ENCODE measurements at regions not wholly inside any gene's neighbourhood (a gene's known extent, or its start where the extent isn't known, plus 50 kb on each side); places are given as distances from the start of the nearest gene placed in this dataset.

DNA sequence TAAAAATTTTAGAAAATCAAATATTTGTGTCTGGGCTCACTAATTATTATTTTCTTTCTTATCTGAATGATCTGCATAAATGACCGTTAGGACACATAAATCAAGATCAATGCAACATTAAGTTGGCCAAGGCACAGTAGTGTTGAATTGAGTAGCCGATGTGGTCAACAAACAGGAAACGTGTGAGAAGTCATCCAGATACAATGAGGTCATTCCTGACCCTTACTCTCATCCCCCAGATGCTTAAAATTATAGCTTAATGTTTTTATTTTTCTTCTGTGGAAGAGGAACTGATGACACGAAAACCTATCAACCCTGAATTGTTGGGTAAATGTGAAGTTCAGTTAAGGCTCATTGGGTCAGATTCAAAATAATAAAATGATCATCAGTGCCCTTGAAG lies 222.9 kb downstream of the RFC3 start:
- no peak for DNase-seq (ENCODE audit: low read depth)

DNA sequence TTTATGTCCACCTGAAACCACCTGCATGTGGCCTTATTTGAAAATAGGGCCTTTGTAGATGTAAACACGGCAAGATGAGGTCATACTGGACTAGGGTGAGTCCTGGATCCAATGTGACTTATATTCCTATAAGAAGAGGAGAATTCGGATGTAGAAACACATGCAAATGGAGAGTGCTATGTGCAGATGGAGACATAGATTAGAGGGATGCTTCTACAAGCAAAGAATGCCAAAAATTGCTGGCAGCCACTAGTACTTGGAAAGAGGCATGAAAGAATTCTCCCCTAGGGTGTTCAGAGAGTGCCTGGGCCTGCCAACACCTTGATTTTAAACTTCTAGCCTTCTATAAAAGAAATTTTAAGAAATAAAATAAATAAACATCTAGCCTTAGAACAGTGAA lies 226.1 kb downstream of the RFC3 start:
- DNase-seq (ENCODE audit: low read depth) = no peak

DNA sequence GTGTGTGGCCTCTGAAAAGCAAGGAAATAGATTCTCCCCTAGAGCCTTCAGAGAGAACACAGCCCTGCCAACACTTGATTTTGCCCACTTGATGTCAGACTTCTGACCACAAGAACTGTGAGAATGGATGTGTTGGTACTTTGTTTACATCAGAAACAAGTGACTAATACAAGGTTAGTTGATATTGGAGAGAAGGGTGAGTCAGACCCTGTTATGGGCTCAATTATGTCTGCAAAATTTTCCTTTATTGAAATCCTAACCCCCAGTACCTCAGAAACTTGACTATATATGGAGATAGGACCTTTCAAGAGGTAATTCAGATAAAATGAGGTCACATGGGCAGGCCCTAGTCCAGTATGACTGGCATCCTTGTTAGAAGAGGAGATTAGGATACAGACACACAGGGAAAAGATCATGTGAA lies 226.7 kb downstream of the RFC3 start:
- DNase-seq (ENCODE audit: low read depth) = no peak

DNA sequence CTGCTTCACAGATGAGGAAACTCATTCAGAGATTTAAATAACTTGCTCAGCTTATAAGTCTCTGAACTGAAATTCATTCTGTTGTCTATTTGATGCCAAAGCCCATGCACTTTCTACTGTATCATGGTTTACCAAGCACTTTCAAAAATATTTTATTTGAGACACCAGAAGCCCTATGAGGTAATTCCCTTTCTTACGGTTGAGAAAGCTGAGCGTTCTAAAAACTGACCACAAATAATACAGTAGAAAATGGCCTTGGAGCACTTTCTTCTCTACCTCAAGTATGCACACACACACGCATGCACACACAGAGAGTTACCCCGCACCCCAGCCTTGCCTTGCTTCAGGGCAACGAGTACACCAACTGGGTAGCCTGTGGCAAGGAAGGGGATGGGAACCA lies 228.5 kb downstream of the RFC3 start:
- DNase-seq (ENCODE audit: low read depth) = no peak

DNA sequence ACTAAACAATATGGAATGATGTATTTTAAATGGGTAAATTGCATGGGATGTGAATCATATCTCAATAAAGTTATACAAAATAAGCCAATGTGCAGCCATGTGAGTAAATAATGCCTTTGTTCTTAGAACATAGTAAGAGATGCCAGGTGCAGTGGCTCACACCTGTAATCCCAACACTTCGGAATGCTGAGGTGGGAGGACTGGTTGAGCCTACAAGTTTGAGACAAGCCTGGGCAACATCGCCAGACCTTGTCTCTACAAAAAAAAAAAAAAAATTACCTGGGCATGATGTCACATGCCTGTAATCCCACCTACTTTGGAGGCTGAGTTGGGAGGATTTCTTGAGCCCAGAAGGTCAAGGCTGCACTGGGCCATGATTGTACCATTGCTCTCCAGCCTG lies 230.7 kb downstream of the RFC3 start:
- DNase-seq (ENCODE audit: low read depth) = no peak

DNA sequence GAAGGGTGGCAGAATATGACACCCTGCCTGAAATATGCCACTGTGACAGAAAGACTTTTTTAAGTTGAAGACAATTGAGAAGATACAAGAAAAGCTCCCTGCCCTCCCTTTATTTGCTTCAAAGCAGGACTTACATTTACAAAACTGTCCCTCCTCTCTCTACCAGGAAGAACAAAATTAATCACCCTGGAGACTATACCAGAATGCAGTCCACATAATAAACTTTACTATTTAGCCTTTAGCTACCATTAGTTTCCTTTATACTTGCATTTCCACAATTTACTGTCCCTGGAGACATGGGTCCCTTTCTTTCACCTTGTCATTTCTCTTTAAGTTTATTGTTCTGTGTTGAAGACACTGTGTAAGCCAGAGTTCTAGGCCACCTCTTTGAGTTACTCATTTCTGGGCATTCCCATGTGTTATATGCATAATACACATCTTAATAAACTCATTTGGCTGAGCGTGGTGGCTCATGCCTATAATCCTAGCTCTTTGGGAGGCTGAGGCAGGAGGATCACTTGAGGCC lies 238.8 kb downstream of the RFC3 start:
- no peak for DNase-seq (ENCODE audit: low read depth)

DNA sequence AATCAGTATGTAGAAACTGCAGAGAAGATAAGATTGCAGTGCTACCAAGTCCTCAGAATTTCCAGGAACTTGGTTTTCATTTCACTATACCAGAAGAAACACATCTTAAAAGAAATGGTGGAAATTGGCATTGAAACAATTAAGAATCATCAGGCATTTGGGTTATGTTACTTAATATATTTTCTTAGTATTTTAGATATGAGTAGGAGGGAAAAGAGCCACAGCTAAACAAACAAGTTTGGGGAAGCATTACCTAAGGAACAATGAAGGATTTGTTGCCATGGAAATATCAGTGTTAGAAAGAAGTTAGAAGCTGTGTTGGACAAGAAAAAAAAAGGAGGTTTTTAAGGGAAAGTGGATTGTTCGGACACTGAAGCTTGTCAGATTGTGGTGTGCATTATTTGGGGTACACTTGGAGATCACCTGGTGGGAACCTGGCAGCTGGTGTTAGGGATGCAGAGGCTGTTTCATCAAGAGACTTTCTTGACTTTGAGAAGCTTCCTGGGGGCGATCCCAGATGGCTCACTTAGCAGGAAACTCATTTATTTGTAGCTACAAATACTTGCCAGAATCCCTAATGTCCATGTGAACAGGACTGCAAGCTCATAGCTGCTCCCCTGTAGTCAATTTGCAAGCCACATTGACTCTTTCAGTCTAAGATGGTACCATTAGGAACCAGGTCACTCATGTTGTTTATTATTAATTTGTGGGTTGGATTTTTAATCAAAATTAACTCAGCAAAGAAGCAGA lies 246.7 kb downstream of the RFC3 start:
- DNase-seq (ENCODE audit: low read depth) = no peak

DNA sequence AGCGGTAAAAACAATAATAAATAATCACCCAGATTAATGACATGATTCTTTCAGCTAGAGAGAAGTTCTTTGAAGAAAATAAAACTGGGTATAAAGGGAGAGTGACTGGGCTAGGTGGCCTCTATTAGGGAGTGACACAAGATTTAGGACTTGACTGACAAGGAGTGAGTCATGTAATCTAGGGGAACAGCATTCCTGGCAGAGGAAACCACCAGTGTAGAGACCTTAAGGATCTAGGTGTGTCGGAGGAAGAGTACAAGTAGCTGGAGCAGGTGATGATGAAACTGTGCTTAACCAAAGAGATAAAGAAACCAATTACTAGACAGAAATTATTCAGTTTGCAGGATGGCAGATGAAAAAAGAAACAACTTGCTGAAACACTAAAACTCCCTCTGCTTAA lies 248.0 kb downstream of the RFC3 start:
- no peak for DNase-seq (ENCODE audit: low read depth)

DNA sequence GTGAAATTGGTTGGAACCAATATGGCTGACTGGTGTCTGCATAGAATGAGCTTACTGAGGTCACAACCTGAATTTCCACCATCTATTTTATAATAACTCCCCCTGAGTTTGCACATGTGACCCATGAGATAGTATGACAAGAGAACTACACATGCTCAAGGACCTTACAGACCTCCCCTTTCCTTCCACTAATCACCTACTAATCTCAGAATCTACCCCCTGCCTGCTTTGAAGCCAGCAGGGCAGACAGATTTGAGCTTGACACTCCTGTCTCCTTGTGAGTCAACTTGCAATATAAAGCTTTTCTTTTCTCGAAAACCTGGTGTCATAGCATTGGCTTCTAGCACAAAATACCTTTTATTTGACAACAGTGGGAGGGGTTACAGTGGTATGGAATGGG lies 248.4 kb downstream of the RFC3 start:
- no peak for DNase-seq (ENCODE audit: low read depth)

DNA sequence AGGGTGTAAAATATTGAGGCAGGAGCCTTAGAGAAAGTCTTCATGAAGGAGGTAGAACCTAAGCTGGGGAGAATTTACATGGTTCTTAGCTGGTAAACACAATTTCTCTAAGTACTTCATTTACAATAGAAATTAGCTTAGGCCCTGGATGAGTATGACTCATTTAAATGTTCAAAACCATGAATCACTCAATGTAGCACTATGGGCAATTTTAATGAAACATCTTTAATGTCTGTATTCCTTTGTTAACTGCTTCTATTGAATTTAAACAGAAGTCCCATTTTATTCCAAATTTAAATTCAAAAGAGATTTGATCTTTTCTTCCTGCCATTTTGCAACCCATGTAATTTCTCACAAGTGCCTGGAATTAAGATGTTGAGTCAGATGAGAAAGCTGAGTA lies 252.1 kb downstream of the RFC3 start:
- no peak for DNase-seq (ENCODE audit: low read depth)

DNA sequence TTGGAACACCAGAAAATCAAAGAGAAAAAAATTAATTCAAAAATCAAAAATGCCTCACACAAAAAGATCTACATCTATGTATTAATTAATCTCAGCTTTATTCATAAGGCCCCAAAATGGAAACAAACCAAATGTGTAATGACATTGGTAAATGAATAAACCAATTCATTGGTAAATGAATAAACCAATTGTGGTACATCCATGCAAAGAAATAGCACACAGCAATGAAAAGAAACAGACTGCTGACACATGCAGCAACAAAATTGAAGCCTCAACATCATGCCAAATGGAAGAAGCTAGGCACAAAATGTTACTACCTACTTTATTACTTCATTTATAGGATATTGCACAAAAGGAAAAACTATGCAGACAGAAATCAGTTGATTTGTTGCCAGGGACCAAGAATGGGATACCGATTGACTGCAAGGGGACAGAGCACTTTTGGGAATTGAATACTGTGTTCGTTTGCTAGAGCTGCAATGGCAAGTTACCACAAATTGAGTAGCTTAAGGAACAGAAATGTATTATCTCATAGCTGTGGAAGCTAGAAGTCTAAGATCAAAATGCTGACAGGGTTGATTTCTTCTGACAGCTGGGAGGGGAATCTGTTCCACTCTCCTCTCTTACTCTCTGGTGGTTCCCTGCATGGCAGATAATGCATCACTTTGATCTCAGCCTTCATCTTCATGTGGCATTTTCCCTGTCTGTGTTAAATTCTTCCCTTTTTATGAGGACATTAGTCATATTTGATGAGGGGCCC lies 252.8 kb downstream of the RFC3 start:
- no peak for DNase-seq (ENCODE audit: low read depth)

DNA sequence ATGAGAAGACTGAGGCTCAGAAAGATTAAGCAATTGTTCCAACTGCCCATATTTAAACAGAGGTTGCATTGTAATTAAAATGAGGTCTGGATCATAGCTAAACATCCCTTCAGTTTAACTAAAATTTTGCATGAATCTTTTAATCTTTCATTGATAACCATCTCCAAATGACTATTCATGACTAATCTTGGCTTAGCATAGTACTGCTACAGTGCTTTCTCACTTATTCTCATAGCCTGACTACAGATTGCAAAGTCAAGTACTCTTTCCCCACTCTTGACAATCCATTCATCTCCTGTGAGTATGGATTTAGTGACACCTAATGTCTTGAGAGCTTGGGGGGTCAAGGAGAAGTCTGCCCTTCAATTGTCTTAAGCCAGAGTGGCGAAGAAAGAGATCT lies 258.4 kb downstream of the RFC3 start:
- DNase-seq (ENCODE audit: low read depth) = no peak

DNA sequence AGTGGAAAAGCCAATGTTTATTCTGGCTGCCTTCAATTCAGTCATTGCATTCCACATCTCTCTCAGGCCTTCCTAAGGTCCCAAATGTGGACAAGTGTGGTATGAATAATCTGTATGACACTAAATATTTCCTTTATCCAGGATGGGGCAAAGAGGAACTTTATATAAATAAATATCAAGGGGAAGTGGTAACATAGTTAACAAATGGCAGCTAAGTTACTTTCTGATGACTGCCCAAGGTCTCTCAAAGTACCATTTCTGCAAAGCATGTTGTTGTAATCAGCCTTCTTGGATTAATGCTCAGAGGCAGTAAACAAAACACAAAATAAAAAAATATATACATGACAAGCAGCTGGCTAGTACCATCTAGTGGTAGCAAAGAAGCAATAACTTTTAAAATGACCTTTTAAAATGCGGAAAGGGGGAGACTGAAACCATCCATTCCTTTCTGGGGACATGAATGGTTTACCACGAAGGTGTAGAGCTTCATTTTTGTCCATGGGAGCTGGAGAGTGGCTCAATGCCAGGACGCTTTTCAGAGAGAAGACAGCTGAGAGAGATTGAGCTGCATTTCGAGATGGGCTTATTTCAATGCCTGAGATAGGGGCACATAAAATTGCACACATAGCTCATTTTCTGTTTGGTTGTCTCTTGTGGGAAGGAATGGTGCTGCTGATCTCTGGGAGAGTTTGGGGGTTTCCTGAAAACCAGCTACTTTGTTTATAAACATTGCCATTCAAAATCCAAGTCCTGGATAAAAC lies 259.2 kb downstream of the RFC3 start:
- no peak for DNase-seq (ENCODE audit: low read depth)

DNA sequence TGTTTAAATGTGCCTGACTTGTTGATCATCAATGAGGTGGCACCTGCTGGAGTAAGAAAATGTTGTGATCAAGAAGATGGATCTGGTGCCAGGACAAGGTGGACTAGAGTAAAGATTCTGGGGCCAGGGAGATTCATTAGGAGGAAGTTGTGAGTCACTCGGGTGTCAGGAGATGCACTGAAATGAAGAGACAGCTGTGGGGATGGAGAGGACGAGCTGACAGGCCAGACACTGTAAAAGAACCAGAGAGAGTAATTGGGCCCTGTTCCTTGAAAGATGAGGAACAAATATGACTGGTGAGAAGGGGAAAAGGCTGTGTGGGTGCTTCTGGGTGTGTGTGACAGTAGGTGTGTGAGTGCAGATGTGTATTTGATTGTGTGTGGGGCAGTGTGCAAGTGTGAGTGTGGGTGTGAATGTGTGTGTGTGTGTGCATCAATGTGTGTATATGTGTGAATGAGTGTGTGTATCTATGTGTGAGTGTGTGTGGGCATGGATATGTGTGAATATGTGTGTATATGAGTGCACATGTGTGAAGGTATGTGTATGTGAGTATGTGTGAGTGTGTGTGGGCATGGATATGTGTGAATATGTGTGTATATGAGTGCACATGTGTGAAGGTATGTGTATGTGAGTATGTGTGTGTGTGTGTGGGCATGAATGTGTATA lies 260.5 kb downstream of the RFC3 start:
- no peak for DNase-seq (ENCODE audit: low read depth)

DNA sequence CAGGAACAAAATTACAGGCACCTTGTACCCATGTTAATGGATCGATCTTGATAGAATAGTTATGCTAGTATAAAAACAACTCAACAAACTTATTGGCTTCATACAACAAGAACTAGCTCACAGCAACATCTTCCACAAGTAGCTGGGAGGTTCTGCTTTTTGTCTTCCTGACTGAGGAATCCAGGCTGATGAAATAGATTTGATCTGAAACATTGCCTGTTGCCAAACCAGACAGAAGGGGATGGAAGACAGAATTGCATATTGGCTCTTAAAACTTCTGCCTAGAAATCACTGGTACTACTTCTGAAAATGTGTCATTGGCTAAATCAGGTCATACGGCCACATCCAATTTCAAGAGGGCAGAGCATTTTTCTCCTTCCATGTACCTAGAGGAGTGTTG lies 267.3 kb downstream of the RFC3 start:
- DNase-seq (ENCODE audit: low read depth) = no peak

DNA sequence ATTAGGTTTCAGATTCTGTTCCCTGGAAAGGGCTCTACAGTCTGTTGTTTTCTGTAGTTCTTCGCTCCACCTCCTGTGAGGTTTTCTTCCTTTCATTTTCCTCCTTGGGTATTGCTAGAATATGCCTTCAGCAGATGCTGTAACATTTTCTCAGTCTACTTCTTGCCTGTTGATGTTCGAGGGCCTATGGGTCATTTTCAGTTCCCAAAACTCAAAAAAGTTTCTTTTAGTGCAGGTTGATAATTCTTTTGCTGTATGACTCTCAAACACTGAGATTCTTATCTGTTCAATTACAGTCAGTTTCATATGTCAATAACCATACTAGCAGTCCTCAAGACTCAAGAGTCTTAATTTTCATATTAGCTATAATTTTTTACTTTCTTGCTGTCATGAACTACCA lies 268.3 kb downstream of the RFC3 start:
- DNase-seq (ENCODE audit: low read depth) = no peak

DNA sequence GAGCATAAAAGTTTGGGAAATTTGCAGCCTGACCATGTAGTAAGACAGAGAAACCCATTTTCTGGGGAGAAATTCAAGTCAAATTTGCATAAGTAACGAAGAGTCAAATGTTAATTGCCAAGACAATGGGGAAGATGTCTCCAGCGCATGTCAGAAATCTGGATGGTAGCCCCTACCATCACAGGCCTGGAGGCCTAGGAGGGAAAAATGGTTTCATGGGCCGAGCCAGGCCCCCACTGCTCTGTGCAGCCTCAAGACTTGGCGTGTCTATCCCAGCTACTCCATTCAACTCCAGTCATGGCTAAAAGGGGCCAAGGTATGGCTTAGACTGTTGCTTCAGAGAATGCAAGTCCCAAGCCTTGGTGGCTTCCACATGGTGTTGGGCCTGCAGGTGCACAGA lies 269.8 kb downstream of the RFC3 start:
- no peak for DNase-seq (ENCODE audit: low read depth)

DNA sequence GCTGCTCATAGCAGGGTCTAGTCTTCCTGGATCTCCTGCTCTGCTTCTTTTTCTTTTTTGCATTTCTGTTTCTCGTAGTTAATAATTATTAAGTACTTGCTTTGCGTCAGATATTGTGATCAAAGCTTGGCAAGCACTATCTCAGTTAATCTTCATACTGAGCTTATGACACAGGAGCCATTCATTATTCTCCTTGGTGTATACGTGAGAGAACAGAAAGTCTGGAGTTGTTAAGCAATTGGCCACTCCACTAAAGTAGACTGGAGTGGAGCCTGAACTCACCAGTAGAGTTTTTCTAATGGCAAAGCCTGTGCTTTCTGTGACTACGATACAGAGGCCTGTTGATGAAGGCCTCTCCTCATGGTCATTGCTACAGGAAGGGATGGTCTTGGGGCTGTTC lies 285.9 kb downstream of the RFC3 start:
- DNase-seq (ENCODE audit: low read depth) = no peak

DNA sequence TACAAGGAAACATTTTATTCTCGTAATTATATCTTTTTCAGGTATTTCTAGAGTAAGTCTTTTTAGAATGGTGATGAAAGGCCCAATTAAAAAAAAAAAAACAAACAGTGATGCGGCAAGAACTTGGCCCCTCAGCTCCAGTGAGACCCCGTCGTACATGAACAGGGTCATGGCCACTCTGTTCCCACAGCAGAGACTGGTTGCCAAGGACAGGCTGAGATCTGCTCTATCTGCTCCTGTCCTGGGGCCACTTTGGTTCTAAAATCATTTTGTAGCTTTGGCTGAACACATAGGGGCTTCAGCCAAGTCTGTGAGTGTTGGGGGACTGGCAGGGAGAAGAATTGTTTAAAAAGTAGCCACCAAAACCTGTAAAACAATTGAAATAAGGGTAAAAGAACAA lies 286.9 kb downstream of the RFC3 start:
- DNase-seq (ENCODE audit: low read depth) = no peak

DNA sequence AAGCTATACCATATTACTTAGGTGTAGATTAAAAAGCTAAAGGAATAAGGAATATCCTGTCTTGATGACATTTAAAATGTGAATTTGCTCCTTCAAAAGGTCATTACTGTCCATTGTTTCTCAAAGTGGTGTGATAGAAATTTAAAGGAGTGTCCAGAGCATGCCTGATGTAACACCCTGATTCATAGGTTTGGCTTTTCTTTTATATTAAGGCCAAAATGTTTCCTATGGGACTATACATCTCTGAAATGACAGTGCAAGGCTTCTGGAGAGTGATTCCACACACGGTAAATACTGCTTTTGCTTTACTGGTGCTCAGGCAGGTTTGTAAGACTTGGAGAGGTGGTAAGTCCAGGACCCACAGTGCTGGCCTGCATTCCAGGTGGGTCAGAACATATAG lies 289.9 kb downstream of the RFC3 start:
- DNase-seq (ENCODE audit: low read depth) = no peak

DNA sequence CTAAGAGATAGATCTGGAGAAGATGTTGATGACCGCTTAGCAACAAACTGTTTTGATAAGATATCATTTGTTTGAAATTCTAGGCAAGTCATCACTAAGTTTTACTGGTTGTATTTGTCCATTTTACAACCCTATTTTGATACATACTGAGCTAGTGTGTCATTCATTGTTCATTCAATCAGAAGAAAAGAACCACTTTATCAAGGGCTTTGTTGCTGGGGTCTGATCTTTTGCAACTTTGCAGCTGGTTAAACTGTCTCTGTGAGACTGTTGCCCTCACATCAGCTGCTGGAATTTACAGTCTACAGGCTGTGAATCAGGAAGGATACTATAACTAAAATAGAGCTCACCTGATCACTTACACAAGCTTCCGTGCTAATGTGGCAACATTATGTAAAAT lies 290.5 kb downstream of the RFC3 start:
- DNase-seq (ENCODE audit: low read depth) = no peak

DNA sequence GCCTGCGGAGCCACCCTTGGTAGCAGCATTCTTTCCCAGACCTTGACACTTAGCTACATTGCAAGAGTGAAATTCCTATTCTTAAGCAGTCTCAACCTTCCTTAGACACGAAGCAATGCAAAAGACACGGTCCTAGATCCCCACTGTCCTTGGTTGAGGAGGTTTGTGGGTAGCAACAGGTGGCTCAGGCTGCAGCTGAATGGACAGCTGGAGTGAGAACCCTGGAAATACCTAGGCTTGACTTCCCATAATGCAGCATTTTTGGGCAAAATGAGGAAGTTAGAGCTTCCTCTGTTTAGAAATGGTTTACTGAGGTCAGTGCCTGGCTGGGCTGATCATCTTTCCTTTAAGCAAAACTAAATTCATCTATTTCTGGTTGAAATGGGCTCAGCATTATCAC lies 296.6 kb downstream of the RFC3 start:
- DNase-seq (ENCODE audit: low read depth) = no peak

All from stimulated activated CD8-positive, alpha-beta memory T cell treated with anti-CD3 and anti-CD28 coated beads, Interleukin-7, amount 100 ng/mL, for 24 hours (primary cell).